Loucy (cell line): ENCODE measurements at regions not wholly inside any gene's neighbourhood (a gene's known extent, or its start where the extent isn't known, plus 50 kb on each side); places are given as distances from the start of the nearest gene placed in this dataset.

Experiments used
- CTCF ChIP-seq: fragments of 200-600 bp; sonication (generic); conservative IDR thresholded peaks from 2 replicates; pipeline ENCODE4 v1.5.1; 2014; ENCODE audit warnings: mild to moderate bottlenecking, antibody characterized with exemption, low read length
- EZH2phosphoT487 ChIP-seq: fragments of 200-600 bp; IDR thresholded peaks from 2 replicates; pipeline ENCODE4 v1.6.1; 2018; ENCODE audit warnings: antibody characterized with exemption, mild to moderate bottlenecking, moderate library complexity, borderline replicate concordance

GRCh38 chr3:159487304-159487703 is 501.3 kb upstream of the IL12A start:
- TF ChIP-seq CTCF (no peak), EZH2phosphoT487 (no peak)
